ENCODE measurements at regions not wholly inside any gene's neighbourhood (a gene's known extent, or its start where the extent isn't known, plus 50 kb on each side); places are given as distances from the start of the nearest gene placed in this dataset.

DNA sequence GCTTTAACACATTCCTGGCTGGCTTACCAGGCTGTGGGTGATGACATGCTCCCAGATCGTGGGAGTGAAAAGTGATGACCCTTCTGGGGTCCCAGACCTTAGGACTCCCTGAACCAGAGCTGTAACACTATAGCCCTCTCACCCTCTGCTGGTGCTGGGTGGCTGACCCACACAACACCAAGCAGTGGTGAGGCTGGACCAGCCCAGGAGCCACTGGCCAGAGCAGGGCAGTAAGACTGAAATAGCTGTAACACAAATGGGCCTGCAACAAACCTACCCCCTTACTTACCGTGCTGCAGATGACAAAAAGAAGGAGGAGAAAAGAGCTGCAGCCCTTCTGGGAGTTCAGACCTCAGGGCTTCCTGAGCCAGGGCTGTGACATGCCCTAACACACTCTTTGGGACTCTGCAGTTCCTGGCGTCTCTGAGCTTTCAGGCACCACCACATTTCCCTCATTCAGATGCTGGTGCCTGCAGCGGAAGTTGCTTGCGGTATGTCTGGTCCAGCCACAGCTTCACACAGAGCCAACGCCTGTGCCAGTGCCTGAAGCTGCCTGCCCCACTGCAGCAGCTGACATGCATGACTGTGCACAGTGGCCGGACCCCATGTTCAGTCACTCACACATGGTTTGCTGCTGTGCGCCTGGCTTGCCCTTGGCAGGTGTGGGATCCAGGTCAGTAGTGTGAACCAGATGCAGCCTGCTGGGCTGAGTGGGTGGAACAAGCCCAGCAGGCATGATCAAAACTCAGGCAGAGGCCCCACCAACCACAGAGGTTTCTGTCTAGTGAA lies 1247.4 kb downstream of the EFNA5 start:
- TF ChIP-seq CEBPB (IDR thresholded peaks at IDR 0.05) = no peak
- TF ChIP-seq NFIC (IDR thresholded peaks at IDR 0.05) = no peak
- TF ChIP-seq, protein P1, sequence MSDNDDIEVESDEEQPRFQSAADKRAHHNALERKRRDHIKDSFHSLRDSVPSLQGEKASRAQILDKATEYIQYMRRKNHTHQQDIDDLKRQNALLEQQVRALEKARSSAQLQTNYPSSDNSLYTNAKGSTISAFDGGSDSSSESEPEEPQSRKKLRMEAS (IDR thresholded peaks at IDR 0.05) = no peak
- TF ChIP-seq, protein P2, sequence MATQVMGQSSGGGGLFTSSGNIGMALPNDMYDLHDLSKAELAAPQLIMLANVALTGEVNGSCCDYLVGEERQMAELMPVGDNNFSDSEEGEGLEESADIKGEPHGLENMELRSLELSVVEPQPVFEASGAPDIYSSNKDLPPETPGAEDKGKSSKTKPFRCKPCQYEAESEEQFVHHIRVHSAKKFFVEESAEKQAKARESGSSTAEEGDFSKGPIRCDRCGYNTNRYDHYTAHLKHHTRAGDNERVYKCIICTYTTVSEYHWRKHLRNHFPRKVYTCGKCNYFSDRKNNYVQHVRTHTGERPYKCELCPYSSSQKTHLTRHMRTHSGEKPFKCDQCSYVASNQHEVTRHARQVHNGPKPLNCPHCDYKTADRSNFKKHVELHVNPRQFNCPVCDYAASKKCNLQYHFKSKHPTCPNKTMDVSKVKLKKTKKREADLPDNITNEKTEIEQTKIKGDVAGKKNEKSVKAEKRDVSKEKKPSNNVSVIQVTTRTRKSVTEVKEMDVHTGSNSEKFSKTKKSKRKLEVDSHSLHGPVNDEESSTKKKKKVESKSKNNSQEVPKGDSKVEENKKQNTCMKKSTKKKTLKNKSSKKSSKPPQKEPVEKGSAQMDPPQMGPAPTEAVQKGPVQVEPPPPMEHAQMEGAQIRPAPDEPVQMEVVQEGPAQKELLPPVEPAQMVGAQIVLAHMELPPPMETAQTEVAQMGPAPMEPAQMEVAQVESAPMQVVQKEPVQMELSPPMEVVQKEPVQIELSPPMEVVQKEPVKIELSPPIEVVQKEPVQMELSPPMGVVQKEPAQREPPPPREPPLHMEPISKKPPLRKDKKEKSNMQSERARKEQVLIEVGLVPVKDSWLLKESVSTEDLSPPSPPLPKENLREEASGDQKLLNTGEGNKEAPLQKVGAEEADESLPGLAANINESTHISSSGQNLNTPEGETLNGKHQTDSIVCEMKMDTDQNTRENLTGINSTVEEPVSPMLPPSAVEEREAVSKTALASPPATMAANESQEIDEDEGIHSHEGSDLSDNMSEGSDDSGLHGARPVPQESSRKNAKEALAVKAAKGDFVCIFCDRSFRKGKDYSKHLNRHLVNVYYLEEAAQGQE (IDR thresholded peaks at IDR 0.05; ENCODE audit: low read depth) = no peak
- TF ChIP-seq TCF12 (IDR thresholded peaks at IDR 0.05; ENCODE audit: low read depth) = no peak
- no peak for TF ChIP-seq EP300 (IDR thresholded peaks at IDR 0.05; ENCODE audit: borderline replicate concordance)
- TF ChIP-seq FOXM1 (IDR thresholded peaks at IDR 0.05; ENCODE audit: borderline replicate concordance, low read depth) = no peak
- no peak for TF ChIP-seq EGR1 (IDR thresholded peaks at IDR 0.05)
- TF ChIP-seq, protein P3, sequence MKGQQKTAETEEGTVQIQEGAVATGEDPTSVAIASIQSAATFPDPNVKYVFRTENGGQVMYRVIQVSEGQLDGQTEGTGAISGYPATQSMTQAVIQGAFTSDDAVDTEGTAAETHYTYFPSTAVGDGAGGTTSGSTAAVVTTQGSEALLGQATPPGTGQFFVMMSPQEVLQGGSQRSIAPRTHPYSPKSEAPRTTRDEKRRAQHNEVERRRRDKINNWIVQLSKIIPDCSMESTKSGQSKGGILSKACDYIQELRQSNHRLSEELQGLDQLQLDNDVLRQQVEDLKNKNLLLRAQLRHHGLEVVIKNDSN (IDR thresholded peaks at IDR 0.05) = no peak
- no peak for TF ChIP-seq TAF1 (IDR thresholded peaks at IDR 0.05; ENCODE audit: low read depth)
- TF ChIP-seq CREB1 (IDR thresholded peaks at IDR 0.05; ENCODE audit: low read depth) = no peak
- TF ChIP-seq RAD21 (IDR thresholded peaks at IDR 0.05; ENCODE audit: low read depth) = no peak
- TF ChIP-seq TEAD4 (IDR thresholded peaks at IDR 0.05) = no peak
- TF ChIP-seq YY1 (IDR thresholded peaks at IDR 0.05; ENCODE audit: low read depth) = no peak

DNA sequence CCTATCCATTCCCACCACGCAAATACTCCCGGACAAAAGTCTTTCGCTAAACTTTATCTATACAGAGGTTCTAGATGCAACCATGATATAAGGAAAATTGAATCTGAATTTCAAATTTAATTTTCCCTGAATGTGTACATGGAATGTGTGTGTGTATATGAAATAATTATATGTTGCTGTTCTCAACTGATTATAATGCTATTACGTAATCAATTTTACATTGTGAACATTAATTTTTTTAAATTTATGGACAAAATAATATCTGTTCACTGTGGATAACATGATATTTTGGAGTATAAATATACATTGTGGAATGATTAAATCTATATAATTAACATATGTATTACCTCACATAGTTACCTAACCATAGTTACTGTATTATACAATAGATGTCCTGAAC lies 1250.6 kb downstream of the EFNA5 start:
- TF ChIP-seq TCF12 (IDR thresholded peaks at IDR 0.05; ENCODE audit: low read depth) (no peak), TEAD4 (IDR thresholded peaks at IDR 0.05) (no peak), CEBPB (IDR thresholded peaks at IDR 0.05) (no peak), CREB1 (IDR thresholded peaks at IDR 0.05; ENCODE audit: low read depth) (no peak), NFIC (IDR thresholded peaks at IDR 0.05) (no peak), ZBTB7A (IDR thresholded peaks at IDR 0.05; ENCODE audit: low read depth) (no peak), EP300 (IDR thresholded peaks at IDR 0.05; ENCODE audit: borderline replicate concordance) (no peak), TAF1 (IDR thresholded peaks at IDR 0.05; ENCODE audit: low read depth) (no peak)

DNA sequence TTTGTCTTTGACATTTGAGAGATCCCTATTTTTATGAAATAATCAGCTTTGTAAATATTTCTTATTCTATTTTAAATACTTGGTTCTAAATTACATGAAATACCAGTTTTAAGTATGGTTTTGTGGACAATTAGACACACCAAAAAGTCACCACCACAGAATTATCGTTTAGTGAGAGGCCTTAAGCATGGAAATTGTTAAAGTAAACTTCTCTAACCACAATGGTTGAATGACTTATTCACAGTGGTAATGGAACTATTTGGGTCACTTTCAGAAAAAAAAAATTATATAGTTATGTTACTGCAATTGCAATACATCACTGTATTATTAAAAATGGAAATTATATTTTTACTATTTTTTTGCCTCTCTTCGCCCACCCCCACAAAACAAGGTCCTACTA lies 1252.5 kb downstream of the EFNA5 start:
- TF ChIP-seq RAD21 (IDR thresholded peaks at IDR 0.05; ENCODE audit: low read depth) (no peak), TEAD4 (IDR thresholded peaks at IDR 0.05) (no peak), CEBPB (IDR thresholded peaks at IDR 0.05) (no peak), EP300 (IDR thresholded peaks at IDR 0.05; ENCODE audit: borderline replicate concordance) (no peak), FOXM1 (IDR thresholded peaks at IDR 0.05; ENCODE audit: borderline replicate concordance, low read depth) (no peak), NFIC (IDR thresholded peaks at IDR 0.05) (no peak), CREB1 (IDR thresholded peaks at IDR 0.05; ENCODE audit: low read depth) (no peak), TCF12 (IDR thresholded peaks at IDR 0.05; ENCODE audit: low read depth) (no peak), EGR1 (IDR thresholded peaks at IDR 0.05) (no peak), TAF1 (IDR thresholded peaks at IDR 0.05; ENCODE audit: low read depth) (no peak), YY1 (IDR thresholded peaks at IDR 0.05; ENCODE audit: low read depth) (no peak), ZBTB7A (IDR thresholded peaks at IDR 0.05; ENCODE audit: low read depth) (no peak)
- TF ChIP-seq, protein P3 (IDR thresholded peaks at IDR 0.05) = no peak
- TF ChIP-seq, protein P1 (IDR thresholded peaks at IDR 0.05) = no peak
- TF ChIP-seq, protein P2 (IDR thresholded peaks at IDR 0.05; ENCODE audit: low read depth) = no peak

DNA sequence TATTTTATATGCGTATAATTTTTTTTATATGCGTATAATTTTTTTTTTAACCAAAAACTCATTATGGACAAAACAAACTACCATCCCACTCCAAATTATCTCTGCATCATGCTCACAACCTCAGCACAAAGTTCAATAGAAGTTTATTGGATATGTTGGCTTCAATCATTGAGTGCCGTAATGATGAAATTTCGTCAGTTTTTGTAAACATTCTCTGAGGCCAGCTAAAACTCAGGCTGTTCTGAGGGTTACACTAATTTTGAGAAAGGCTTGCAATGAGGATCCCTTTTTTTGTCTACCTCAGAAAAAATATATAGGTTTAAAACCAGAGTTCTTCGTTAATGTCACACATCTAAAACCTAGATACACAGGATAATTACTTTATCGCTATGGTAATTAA lies 1253.2 kb downstream of the EFNA5 start:
- TF ChIP-seq, protein P3 (IDR thresholded peaks at IDR 0.05) = no peak
- no peak for TF ChIP-seq NFIC (IDR thresholded peaks at IDR 0.05)
- TF ChIP-seq EP300 (IDR thresholded peaks at IDR 0.05; ENCODE audit: borderline replicate concordance) = no peak
- TF ChIP-seq ZBTB7A (IDR thresholded peaks at IDR 0.05; ENCODE audit: low read depth) = no peak
- no peak for TF ChIP-seq TAF1 (IDR thresholded peaks at IDR 0.05; ENCODE audit: low read depth)
- TF ChIP-seq TCF12 (IDR thresholded peaks at IDR 0.05; ENCODE audit: low read depth) = no peak
- TF ChIP-seq EGR1 (IDR thresholded peaks at IDR 0.05) = no peak
- TF ChIP-seq RAD21 (IDR thresholded peaks at IDR 0.05; ENCODE audit: low read depth) = no peak
- no peak for TF ChIP-seq CEBPB (IDR thresholded peaks at IDR 0.05)
- TF ChIP-seq, protein P1 (IDR thresholded peaks at IDR 0.05) = no peak
- TF ChIP-seq FOXM1 (IDR thresholded peaks at IDR 0.05; ENCODE audit: borderline replicate concordance, low read depth) = no peak
- TF ChIP-seq YY1 (IDR thresholded peaks at IDR 0.05; ENCODE audit: low read depth) = no peak
